GM10266 (cell line): ENCODE measurements at regions not wholly inside any gene's neighbourhood (a gene's known extent, or its start where the extent isn't known, plus 50 kb on each side); places are given as distances from the start of the nearest gene placed in this dataset.
"Not testable (repeated sequence)": the region's sequence is repeated elsewhere in the genome, so short reads cannot be mapped to it uniquely, and the experiment has no call there.

Experiments used
- DNase-seq: peaks from one replicate; pipeline ENCODE4 v3.0.0; 2012; ENCODE audit errors: extremely low spot score
- TF ChIP-seq, protein P1 (sequence below): IDR thresholded peaks from 2 replicates; pipeline ENCODE4 v1.5.1; 2012; ENCODE audit warnings: mild to moderate bottlenecking, low read depth; ENCODE audit not compliant: control insufficient read depth, insufficient read depth; ENCODE audit errors: missing control alignments

DNA sequence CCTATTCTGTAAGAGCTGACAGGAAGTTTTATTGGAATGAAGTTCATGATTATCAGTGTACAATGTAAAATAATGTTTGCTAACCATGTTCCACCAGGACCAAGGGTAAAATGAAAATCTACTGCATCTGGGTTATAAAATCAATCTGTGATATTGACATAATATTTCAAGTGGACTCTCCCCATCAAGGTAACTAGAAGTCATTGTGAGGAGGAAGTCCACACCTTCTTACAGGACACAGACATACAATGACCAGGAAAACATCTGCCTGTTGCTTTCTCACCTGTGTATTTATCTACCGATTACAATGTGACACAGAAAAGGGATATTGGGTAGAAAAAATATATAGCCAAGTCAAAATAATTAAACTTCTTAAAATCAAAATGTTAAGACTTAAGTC lies 140.7 kb upstream of the RFC3 start:
- TF ChIP-seq, protein P1, sequence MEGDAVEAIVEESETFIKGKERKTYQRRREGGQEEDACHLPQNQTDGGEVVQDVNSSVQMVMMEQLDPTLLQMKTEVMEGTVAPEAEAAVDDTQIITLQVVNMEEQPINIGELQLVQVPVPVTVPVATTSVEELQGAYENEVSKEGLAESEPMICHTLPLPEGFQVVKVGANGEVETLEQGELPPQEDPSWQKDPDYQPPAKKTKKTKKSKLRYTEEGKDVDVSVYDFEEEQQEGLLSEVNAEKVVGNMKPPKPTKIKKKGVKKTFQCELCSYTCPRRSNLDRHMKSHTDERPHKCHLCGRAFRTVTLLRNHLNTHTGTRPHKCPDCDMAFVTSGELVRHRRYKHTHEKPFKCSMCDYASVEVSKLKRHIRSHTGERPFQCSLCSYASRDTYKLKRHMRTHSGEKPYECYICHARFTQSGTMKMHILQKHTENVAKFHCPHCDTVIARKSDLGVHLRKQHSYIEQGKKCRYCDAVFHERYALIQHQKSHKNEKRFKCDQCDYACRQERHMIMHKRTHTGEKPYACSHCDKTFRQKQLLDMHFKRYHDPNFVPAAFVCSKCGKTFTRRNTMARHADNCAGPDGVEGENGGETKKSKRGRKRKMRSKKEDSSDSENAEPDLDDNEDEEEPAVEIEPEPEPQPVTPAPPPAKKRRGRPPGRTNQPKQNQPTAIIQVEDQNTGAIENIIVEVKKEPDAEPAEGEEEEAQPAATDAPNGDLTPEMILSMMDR, result no peak
- DNase-seq, result no peak

DNA sequence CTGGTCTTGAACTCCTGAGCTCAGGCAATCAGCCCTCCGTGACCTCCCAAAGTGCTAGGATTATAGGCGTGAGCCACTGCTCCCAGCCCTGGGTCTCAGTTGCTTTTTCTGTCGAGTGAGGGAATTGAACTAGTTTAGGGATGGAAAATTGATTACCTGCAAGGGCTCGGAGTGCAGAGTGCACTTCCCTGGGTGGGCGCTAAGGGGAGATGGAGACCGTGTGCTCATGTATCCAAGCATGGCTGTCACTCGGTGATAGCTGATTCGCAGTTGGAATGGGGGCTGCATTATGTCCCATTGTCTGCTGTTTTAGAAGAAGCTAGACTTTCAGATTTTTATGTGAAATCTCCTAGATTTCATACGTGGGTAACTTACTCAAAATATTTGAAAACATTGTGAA lies 139.9 kb upstream of the RFC3 start:
- TF ChIP-seq, protein P1, result peak; percentile 16
- no peak for DNase-seq

DNA sequence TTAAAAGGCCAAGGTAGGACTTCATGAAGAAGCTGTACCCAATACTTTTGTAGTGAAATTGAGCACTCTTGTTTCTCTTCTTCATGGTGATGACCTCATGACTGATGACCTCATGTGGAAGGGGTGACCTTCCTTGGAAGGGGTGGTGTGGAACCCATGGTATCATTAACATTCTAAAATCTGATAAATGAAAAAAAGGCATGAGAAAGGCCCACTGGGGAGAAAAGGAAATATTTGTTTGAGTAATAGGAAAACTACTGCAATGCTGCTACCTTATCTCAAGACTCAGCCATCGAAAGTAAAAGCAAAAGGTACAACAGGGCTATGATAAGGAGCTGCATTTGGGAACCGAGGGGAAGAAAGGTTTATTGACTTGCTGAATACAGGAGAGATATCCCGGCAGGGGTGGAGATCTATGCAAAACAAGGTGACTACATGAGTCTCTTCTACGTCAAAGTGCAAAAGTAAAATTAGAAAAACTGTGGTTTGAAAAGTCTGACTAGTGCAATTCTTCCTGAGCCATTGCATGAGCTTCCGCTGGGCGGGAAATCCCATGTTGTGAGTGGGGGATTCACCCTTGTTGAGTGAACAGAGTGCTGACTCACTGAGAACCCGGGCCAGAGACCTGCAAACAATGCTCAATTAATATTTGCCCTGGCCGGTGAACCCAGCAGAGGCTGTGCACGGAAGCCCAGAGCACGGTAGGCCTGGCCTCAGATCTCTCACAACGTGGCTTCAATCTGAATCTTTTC lies 138.9 kb upstream of the RFC3 start:
- TF ChIP-seq, protein P1, result no peak
- DNase-seq, result peak; percentile 92

DNA sequence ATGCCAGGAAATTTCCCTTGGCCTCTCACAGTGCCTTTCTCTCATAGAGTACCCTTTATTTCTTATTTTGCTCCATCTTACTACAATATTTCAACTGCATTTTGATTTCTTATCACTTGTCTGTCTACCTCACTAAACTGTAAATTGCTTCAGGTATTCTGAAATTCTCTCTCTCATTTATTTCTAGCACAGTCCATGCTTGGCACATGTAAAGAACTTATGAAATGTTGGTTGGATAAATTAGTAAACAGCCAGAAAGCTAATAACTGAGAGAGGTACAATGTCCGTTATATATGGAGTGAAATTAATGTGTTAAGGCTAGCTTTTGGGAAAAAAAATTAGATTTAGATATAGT lies 138.3 kb upstream of the RFC3 start:
- no peak for DNase-seq
- TF ChIP-seq, protein P1, result no peak

DNA sequence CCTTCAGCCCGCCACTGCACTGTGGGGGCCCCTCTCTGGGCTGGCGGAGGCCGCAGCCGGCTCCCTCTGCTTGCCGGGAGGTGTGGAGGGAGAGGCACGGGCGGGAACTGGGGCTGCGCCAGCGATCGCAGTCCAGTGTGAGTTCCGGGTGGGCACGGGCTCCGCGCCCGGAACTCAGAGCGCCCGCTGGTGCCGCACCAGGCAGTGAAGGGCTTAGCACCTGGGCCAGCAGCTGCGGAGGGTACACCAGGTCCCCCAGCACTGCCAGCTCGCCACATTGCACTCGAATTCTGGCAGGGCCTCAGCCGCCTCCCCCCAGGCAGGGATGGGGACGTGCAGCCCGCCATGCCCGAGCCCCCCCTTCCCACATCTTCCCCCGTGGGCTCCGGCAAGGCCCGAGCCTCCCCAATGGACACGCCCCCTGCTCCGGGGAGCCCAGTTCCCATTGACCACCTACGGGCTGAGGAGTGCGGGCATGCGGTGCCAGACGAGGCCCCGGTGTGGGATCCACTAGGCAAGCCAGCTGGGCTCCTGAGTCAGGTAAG lies 135.9 kb upstream of the RFC3 start:
- DNase-seq, result no peak
- TF ChIP-seq, protein P1, result no peak

DNA sequence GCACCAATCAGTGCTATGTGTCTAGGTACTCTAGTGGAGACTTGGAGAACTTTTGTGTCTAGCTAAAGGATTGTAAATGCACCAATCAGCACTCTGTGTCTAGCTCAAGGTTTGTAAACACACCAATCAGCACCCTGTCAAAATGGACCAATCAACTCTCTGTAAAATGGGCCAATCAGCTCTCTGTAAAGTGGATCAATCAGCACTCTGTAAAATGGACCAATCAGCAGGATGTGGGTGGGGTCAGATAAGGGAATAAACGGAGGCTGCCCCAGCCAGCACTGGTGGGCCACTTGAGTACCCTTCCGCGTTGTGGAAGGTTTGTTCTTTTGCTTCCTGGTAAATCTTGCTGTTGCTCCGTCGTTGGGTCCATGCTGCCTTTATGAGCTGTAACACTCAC lies 135.3 kb upstream of the RFC3 start:
- DNase-seq, result not testable (repeated sequence)

DNA sequence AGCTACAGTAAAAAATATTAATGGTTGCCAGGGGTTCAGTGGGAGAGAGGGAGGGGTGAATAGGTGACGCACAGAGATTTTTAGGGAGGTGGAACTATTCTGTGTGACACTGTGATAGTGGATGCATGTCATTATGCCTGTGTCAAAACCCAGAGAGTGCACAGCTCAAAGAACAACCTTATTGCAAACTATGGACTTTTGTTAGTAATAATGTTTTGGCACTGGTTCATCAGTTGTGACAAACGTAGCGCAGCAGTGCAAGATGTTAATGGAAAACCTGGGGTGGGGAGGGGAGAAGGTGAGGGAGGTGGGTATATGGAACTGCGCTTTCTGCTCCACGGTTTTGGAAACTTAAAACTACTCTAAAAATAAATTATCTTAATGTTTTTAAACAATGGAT lies 134.6 kb upstream of the RFC3 start:
- TF ChIP-seq, protein P1, result no peak
- no peak for DNase-seq
